ENCODE measurements at regions not wholly inside any gene's neighbourhood (a gene's known extent, or its start where the extent isn't known, plus 50 kb on each side); places are given as distances from the start of the nearest gene placed in this dataset.

GRCh38 chr12:114821570-114821969, 137.6 kb upstream of the TBX3 start:
- DNase-seq (ENCODE audit: low spot score): no peak
- no peak for TF ChIP-seq CTCF (IDR thresholded peaks at IDR 0.05; ENCODE audit: extremely low read depth, insufficient read depth, missing control alignments)
- in situ Hi-C loops (cut with MboI; ENCODE audit: low pct_unique_long_range_greater_than_20kb, low sequenced_read_pairs, unreplicated experiment): no loop called here

GRCh38 chr12:114820796-114821195, 136.8 kb upstream of the TBX3 start:
- DNase-seq (ENCODE audit: low spot score): no peak
- no peak for TF ChIP-seq CTCF (IDR thresholded peaks at IDR 0.05; ENCODE audit: extremely low read depth, insufficient read depth, missing control alignments)
- in situ Hi-C loops (cut with MboI; ENCODE audit: low pct_unique_long_range_greater_than_20kb, low sequenced_read_pairs, unreplicated experiment): no loop called here

- TF ChIP-seq CTCF (IDR thresholded peaks at IDR 0.05; ENCODE audit: extremely low read depth, insufficient read depth, missing control alignments): no peak
- no peak for DNase-seq (ENCODE audit: low spot score)
- in situ Hi-C loops (cut with MboI; ENCODE audit: low pct_unique_long_range_greater_than_20kb, low sequenced_read_pairs, unreplicated experiment): no loop called here
These were observed 133.8 kb upstream of the TBX3 start for GRCh38 chr12:114817571-114818425.

- no peak for DNase-seq (ENCODE audit: low spot score)
- in situ Hi-C loops (cut with MboI; ENCODE audit: low pct_unique_long_range_greater_than_20kb, low sequenced_read_pairs, unreplicated experiment): no loop called here
- TF ChIP-seq CTCF (IDR thresholded peaks at IDR 0.05; ENCODE audit: extremely low read depth, insufficient read depth, missing control alignments): no peak
These were observed 131.2 kb upstream of the TBX3 start for GRCh38 chr12:114815026-114815795.

- in situ Hi-C loops (cut with MboI; ENCODE audit: low pct_unique_long_range_greater_than_20kb, low sequenced_read_pairs, unreplicated experiment): no loop called here
These were observed 129.1 kb upstream of the TBX3 start for GRCh38 chr12:114812858-114813761.

More at GRCh38 chr12:114812858-114813761, 129.1 kb upstream of the TBX3 start:
- no peak for TF ChIP-seq CTCF (IDR thresholded peaks at IDR 0.05; ENCODE audit: extremely low read depth, insufficient read depth, missing control alignments)
- DNase-seq (ENCODE audit: low spot score): no peak

All from GM13977 (cell line).